Gastroesophageal sphincter (tissue), 4 donors: ENCODE measurements at regions not wholly inside any gene's neighbourhood (a gene's known extent, or its start where the extent isn't known, plus 50 kb on each side); places are given as distances from the start of the nearest gene placed in this dataset.

Source experiments
- ATAC-seq: fragments of 150-250 bp; one replicate; pipeline ENCODE4 v1.9.1; 2016; ENCODE audit warnings: mild to moderate bottlenecking, moderate library complexity
- H3K27ac ChIP-seq, 4 donors: fragments of 200-600 bp; sonication (generic) in 3 of 4; 1 replicate in 3 of 4; 2 replicates in 1 of 4; pipeline ENCODE4 v1.5.1; 2016 to 2019
- H3K27me3 ChIP-seq: fragments of 200-600 bp; sonication (generic); one replicate; pipeline ENCODE4 v1.5.1; 2019
- H3K36me3 ChIP-seq, 2 donors: fragments of 200-600 bp; sonication (generic); one replicate each; pipeline ENCODE4 v1.5.1; 2019; ENCODE audit warnings: control low read depth in 1 of 2
- H3K4me1 ChIP-seq, 3 donors: fragments of 200-600 bp; sonication (generic); 1 replicate in 2 of 3; 2 replicates in 1 of 3; pipeline ENCODE4 v1.5.1; 2016 to 2019; ENCODE audit warnings: control low read depth in 2 of 3
- H3K4me3 ChIP-seq, 2 donors: fragments of 200-600 bp; sonication (generic); one replicate each; pipeline ENCODE4 v1.5.1; 2019; ENCODE audit warnings: mild to moderate bottlenecking in 1 of 2, moderate library complexity in 1 of 2
- H3K9me3 ChIP-seq, 3 donors: fragments of 200-600 bp; sonication (generic); one replicate each; pipeline ENCODE4 v1.5.1; 2017 to 2019; ENCODE audit warnings: control low read depth in 2 of 3
- CTCF ChIP-seq, 4 experiments: fragments of 200-600 bp in 2 of 4; fragments of 450-650 bp in 2 of 4; sonication (generic) in 1 of 4; IDR thresholded peaks; one replicate each; pipeline ENCODE4 v1.5.1; 2017 to 2019; ENCODE audit warnings: antibody characterized with exemption in 4 of 4, mild to moderate bottlenecking in 2 of 4, moderate library complexity in 2 of 4
- EP300 ChIP-seq: sonication (generic); formaldehyde crosslinking; IDR thresholded peaks from one replicate; pipeline ENCODE4 v1.6.1; 2017; ENCODE audit warnings: antibody characterized with exemption, mild to moderate bottlenecking
- POLR2A ChIP-seq, 2 donors: fragments of 450-650 bp; IDR thresholded peaks; one replicate each; pipeline ENCODE4 v1.6.1; 2017; ENCODE audit warnings: antibody characterized with exemption in 2 of 2, mild to moderate bottlenecking in 2 of 2, moderate library complexity in 1 of 2
- POLR2AphosphoS5 ChIP-seq: sonication (generic); formaldehyde crosslinking; IDR thresholded peaks from one replicate; pipeline ENCODE4 v1.6.1; 2017; ENCODE audit warnings: antibody characterized with exemption
- WGBS, 2 donors: methylation state at CpG; one replicate each; pipeline ENCODE4 v1.1.5; 2018; ENCODE audit warnings: low coverage in 1 of 2; 5-methylcytosine and 5-hydroxymethylcytosine counted together

DNA sequence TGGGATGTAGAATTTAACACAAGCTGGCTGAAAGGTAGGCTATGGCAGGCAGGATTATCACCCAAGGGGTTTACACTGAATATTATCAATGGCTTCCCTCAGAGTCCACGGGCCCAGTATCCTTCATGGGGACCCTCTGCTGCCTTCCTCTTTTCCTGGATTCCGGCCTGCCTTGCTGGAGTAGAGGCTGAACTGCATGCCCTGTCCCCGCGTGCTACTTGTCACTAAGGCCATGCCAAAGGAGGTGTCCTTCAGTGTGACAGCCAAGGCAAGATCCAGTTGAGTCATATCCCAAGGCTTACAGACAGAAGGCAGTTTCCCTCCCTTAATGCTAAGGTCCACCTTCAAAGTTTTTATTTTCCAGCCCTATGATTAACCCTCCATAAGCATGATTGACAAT lies 156.3 kb downstream of the CYP26B1 start:
- no peak for ATAC-seq
- 75% methylated on average over 2 of the region's 4 CpGs; no CpG with 5 or more reads in 1 of the 2 donors for WGBS, 2 donors

DNA sequence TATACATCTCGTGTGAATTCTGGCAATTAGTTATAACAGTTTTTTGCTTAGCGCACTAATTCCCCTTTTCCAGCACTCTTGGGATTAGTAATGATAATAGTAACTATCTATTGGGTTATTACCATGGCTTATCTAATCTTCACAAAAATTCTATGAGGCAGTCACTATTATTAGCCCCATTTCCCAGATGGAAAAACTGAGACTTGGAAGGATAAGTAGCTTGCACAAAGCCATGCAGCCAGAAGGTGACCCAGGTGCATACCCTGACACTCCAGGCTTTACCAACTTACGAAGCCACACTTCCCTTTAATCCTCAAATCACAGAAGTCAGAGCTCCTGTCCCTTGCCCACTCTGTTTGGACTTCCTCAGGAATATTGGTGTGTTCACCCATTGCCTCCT lies 156.8 kb downstream of the CYP26B1 start:
- Histone ChIP-seq H3K9me3 (no peaks in the 10 kb centered on the region), H3K27me3 (no peaks in the 10 kb centered on the region), H3K36me3 (no peaks in the 10 kb centered on the region), H3K4me3 (no peak overlapping the region), H3K4me1 (no peaks in the 10 kb centered on the region), H3K27ac (no peak overlapping the region)
- no peak for ATAC-seq
- 89 to 90% methylated on average over 2 to 3 of the region's 3 CpGs for WGBS, 2 donors
- no peak for TF ChIP-seq POLR2AphosphoS5
- no peak for TF ChIP-seq CTCF (IDR thresholded peaks at IDR 0.05)
- no peak for TF ChIP-seq EP300
- TF ChIP-seq POLR2A (IDR thresholded peaks at IDR 0.05): no peak

More for the DNA sequence above, 156.3 kb downstream of the CYP26B1 start:
- no peak for TF ChIP-seq CTCF (IDR thresholded peaks at IDR 0.05)
- no peak for TF ChIP-seq EP300
- TF ChIP-seq POLR2A (IDR thresholded peaks at IDR 0.05): no peak
- no peak for TF ChIP-seq POLR2AphosphoS5
- H3K9me3 ChIP-seq: no peaks in the 10 kb centered on the region
- no peak overlapping the region for H3K27ac ChIP-seq
- H3K4me3 ChIP-seq: no peak overlapping the region
- no peaks in the 10 kb centered on the region for H3K27me3 ChIP-seq
- no peaks in the 10 kb centered on the region for H3K4me1 ChIP-seq
- H3K36me3 ChIP-seq: no peaks in the 10 kb centered on the region

GRCh38 chr2:71990122-71990521 lies 157.5 kb downstream of the CYP26B1 start:
- TF ChIP-seq EP300 (no peak), POLR2AphosphoS5 (no peak), CTCF (IDR thresholded peaks at IDR 0.05) (no peak), POLR2A (IDR thresholded peaks at IDR 0.05) (no peak)
- no peak overlapping the region for H3K27ac ChIP-seq
- 80 to 84% methylated on average over 1 to 6 of the region's 6 CpGs for WGBS, 2 donors
- H3K27me3 ChIP-seq: no peaks in the 10 kb centered on the region
- no peaks in the 10 kb centered on the region for H3K36me3 ChIP-seq
- ATAC-seq: no peak
- H3K4me1 ChIP-seq: no peaks in the 10 kb centered on the region
- H3K9me3 ChIP-seq: no peaks in the 10 kb centered on the region
- no peak overlapping the region for H3K4me3 ChIP-seq

DNA sequence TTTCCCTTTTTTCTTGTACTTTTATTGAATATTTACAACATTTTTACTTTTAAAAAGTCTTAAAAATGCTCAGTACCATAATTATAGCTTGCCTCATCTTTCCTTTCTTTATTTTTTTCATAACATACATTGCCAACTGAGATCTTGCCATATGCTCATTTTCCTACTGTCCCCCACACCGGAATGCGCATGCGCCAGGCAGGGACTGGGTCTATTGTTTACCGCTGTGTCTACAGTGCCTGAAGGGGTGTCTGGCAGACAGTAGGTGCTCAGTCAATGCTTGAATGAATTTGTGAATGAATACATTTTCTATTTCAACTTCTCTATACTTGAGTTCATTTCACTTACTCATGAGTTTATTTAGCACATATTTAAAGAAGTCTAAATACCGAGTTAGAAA lies 158.0 kb downstream of the CYP26B1 start:
- 87 to 88% methylated on average over 5 of the region's 5 CpGs for WGBS, 2 donors
- Histone ChIP-seq H3K4me3 (no peak overlapping the region), H3K4me1 (no peaks in the 10 kb centered on the region), H3K36me3 (no peaks in the 10 kb centered on the region), H3K27me3 (no peaks in the 10 kb centered on the region), H3K9me3 (no peaks in the 10 kb centered on the region), H3K27ac (no peak overlapping the region)
- ATAC-seq: no peak
- TF ChIP-seq POLR2A (IDR thresholded peaks at IDR 0.05) (no peak), EP300 (no peak), POLR2AphosphoS5 (no peak), CTCF (IDR thresholded peaks at IDR 0.05) (no peak)

DNA sequence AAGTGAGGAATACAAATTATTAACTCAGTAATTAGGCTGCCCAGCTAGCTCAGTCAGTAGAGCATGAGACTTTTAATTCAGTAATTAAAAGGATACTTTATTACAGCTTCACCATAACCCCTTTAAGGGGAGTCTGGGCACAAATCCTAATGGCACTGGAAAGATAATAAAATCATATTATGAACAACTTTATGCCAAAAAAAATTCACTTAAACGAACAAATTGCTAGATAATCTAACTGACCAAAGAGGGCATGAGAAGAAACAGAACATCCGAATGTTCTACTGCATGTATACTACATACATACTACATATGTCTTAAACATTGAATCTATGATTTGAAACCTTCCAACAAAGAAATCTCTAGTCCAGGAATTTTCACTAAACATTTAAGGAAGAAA lies 159.5 kb downstream of the CYP26B1 start:
- peaks cover 0 to 7% (median 0%) of the 10 kb centered on the region in 3 donors for H3K9me3 ChIP-seq
- no peak for ATAC-seq
- 56 to 100% methylated on average over 1 to 2 of the region's 2 CpGs for WGBS, 2 donors
- no peaks in the 10 kb centered on the region for H3K27me3 ChIP-seq
- H3K4me1 ChIP-seq: no peaks in the 10 kb centered on the region
- no peak overlapping the region for H3K27ac ChIP-seq
- TF ChIP-seq POLR2A (IDR thresholded peaks at IDR 0.05) (no peak), EP300 (no peak), POLR2AphosphoS5 (no peak), CTCF (IDR thresholded peaks at IDR 0.05) (no peak)
- H3K36me3 ChIP-seq: no peaks in the 10 kb centered on the region
- no peak overlapping the region for H3K4me3 ChIP-seq
